Limb (tissue), 2 donors: ENCODE measurements at regions not wholly inside any gene's neighbourhood (a gene's known extent, or its start where the extent isn't known, plus 50 kb on each side); places are given as distances from the start of the nearest gene placed in this dataset.
A peak's percentile ranks its signal among the peaks of the same experiment; 100 is the strongest.
"Not testable (repeated sequence)": the region's sequence is repeated elsewhere in the genome, so short reads cannot be mapped to it uniquely, and the experiment has no call there.

Experiments
- DNase-seq, 2 donors: peaks; one replicate each; pipeline ENCODE4 v3.0.0-alpha.2; 2016; ENCODE audit errors: extremely low spot score in 2 of 2

DNA sequence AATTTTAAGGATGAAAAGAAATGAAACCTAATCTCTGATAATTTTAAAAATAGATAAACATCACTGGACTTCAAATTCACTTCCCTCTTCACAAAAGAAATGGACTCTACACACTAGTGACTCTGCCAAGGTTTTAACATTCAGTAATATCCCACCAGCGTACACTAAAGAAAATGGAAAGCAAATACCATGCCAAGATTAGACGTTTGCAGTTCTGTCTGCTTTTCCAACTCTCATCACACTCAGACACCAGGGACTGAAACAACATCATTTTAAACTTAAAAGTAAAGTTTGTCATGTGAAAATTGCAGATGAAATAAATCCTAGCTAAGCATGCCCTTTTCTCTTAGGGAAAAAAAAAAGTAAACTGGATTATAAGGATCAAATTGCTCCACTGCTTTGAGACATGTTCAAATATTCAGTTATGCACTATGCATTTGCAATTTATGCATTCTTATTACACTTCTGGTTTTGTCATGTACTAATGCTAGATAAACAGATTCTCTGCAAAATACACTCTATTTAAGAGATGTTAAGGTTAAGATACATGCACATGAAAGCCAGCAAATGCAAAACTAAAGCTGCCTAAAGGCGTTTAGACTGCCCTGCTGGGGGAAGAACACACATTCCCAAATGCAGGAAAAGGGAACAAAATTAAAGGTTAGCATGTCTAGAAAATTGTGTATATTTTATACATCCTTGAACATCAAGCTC, 534.4 kb upstream of the EPHA5 start:
- DNase-seq, result peak in 1 of 2 donors; percentile 44

DNA sequence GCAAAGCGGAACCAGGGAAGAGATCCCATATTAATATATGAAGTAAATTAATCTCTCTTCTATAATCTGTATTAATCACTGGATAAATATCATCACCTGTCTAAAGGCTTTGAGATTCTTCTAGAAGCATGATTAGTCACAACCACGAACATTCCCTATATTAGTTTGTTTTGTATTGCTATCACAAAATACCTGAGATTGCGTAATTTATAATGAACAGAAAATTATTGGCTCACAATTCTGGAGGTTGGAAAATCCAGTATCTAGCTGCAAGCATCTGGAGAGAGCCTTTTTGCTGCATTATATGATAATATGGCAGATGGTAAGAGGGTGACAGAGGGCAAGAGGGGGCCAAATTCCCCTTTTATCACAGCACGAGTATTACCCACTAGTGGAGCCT, 532.6 kb upstream of the EPHA5 start:
- DNase-seq, result no peak

DNA sequence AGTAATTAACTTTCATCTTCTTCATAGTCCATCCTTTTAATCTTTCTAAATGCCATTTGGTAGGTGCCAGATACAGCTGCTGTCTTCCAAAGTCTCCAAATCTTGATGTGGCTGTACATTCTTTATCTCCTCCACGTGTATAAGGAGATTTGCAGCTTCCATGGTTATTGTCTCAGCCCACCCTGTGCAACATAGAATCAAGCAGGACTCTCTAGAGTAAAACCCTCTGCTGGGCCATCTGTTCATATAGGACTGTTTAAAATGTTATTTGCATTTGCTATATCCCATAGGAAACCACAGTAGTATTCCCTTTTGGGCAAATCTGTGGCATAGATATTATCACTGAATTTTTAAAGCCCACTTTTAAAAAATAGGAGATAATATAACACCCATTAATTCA, 527.2 kb upstream of the EPHA5 start:
- DNase-seq, result no peak

DNA sequence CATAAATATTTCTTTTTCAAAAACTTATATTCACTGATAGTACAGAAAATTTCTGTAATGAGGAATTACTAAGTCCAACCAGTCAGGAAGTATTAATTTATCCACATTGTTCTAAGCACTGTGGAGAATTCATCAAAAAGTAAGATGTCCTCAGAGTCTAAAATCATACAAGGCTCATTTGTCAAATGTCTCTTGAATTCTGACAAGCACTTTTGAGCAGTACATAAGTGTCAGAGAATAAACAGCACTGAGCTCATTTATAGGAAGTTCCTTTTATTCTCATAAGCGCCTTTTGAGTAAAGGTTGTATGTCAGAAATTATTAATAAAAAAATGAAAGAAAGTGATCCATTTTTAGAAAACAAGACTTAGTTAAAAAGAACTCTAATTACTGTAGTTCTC, 523.2 kb upstream of the EPHA5 start:
- no peak for DNase-seq

DNA sequence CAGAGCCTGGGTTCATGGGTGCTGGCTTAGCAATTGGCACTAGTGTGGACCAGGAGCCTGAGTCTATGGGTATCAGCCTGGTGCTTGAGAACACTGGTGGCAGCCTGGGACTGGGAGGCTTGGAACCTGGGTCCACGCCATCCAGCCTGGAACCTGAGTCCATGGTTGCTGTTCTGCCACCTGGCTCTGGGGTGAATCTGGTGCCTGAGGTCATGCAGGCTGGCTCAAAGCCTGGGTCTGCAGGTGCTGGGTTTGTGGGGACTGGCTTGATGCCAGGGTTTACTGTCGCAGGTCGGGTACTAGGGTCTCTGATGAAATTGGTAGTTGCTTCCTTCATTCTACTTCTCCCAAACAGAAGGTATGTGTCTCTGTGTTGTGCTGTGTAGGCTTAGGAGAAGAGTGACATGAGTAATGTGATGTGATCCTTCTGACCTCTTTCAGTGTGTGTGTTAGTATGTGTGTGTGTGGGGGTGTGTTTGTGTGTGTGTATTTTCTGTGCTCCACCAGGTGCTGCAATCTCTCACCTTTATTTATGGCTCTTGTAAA, 517.0 kb upstream of the EPHA5 start:
- DNase-seq, result no peak

DNA sequence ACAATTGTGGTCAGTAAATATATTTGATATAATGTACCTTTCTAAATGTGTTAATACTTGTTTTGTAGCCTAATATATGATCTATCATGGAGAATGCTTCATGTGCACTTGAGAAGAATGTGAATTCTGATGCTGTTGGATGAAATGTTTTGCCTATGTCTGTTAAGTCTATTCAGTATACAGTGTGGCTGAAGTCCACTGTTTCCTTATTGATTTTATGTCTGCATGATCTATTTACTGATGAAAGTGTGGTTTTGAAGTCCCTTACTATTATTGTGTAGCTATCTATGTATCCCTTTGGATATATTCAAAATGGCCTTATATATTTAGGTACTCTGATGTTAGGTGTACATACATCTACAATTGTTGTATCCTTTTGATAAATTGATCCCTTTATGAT, 515.8 kb upstream of the EPHA5 start:
- no peak for DNase-seq

DNA sequence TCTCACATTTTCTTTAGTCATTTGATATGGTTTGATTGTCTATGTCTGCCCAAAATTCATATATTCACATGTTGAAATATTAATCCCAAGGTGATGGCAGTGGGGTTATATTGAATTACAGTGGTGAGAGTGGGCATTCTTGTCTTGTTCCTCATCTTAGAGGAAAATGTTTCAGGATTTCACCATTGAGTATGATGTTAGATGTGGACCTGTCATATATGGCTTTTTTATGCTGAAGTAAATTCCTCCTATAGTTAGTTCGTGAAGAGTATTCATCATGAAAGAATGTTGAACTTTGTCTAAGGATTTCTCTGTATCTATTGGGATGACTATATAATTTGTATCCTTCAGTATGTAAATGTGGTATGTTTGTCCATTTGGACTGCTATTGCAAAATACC, 512.3 kb upstream of the EPHA5 start:
- no peak for DNase-seq

DNA sequence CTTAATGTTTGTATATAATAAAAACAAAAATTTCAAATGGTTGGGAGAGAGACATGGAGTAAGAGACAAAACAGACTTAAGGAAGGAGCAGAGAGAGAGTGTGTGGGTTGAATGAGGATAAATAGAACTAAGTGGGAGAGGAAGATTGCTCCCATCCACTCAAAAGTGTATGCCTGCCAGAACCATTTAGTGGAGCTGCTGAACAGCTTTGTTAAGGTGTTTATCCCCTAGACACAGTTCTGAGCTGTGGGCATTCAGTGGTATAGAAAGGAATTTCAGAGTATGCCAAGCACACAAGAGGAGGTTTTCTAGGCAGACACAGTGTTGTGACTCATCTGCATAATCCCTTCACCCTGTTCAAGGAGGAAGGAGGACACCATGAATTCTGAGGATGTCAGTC, 508.6 kb upstream of the EPHA5 start:
- DNase-seq, result no peak

DNA sequence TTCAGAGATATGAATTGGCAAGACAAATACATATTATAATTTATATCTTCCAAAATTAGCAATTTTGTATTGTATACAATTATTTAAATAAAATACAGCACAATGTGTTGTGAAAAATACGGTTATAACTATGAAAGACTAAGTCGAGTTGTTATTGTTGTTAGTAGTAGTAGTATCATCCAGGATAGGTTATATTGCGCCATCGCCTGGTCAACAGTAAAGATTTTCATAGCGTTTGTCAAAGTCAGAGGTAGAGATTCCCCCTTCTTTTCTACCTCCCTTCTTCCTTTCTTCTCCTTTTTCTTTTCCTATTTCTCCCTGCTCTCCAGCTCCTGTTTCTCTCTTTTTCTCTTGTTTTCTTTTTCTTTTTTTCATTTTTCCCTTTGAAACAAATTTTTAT, 499.1 kb upstream of the EPHA5 start:
- no peak for DNase-seq

DNA sequence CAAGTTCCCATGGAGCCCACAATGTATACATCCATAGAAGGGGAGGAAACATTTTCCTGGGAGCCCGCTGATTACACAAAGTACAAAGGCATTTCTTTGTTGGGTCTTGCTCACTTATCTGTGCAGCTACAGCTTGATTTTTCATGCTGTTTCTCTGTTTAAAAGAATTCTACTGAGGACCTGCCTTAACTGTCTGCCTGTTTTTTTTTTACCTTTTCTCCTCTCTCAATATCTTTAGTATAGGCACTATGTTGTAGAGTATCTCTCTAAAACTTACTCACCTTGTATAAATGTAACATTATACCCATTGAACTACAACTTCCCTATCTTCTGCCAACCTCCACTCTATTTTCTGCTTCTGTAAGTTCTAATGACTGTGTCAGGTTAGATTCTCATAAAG, 494.6 kb upstream of the EPHA5 start:
- DNase-seq, result no peak

DNA sequence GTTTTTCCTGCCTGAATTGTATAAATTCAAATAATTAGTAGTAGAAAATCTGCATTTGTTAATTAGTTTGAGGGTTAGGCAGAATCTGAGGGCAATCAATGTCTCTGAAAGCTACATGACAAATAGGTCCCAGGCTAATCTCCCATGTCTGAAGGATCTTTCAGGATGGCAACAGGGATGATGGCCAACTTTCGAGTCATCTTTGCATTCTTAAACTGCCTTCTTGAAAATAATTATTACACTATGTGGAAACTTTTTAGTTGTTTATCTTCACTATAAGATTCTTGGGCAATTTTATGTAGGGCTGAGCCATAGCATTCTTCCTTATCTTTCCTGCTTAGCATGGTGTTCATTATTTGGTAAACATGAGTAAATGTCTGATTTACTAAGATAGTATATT, 490.3 kb upstream of the EPHA5 start:
- no peak for DNase-seq

DNA sequence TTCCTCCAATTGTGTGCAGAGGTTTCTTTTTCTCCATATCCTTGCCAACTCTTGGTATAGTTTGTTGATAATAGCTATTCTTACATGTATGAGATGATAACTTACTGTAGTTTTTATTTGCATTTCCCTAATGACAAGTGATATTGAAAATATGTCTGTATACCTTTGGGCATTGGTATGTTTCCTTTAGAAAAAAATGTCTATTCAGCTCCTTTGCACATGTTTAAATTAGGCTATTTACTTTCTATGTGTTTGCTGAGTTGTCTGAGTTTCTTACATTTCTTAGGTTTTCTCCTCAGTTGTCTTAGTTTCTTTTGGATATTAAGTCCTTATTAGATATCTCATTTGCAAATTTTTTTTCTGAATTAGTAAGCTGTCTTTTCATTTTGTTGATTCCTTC, 487.3 kb upstream of the EPHA5 start:
- DNase-seq, result no peak

DNA sequence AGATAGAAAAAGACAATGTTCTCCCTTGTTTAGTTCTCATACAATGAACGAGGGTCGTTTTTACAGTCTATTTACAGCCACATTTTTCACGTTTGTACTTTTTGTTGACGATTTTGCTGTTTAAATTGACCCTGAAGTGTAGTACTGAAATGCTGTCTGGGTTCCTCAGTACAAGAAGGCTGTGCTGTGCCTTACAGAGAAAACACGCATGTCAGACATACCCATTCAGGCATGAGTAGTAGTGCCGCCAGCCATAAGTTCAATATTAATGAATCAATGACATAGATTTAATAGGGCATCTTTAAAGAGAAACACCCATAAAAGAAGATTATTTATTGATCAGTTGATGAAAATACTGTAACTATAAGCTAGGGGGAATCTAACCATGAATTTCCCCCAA, 459.8 kb upstream of the EPHA5 start:
- DNase-seq, result no peak

DNA sequence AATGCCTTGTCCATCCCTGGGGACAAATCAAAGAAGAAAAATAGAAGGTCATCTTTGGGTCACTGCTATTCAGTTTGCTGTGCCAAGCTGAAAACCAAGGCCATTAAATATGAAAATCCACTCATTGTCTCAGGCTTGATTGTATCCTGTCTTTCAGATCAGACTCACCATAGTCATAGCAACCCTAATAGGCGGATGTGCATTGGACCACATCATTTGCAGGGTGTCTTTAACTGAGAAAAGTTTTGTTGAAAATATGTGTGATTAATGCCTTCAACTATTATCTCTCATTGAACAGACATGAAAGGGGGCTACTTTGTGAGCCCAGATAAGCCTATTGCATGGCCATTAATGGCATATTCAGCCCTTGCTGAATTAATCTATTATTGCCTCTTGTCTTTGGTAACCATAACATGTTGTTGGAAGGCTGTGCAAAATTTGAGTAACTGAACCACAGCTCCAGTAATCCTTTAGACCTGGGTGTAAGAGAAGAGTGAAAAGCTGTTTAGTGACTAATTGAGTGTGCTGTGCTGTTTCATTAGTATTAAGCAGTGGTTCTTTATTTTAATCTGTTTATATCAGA, 453.6 kb upstream of the EPHA5 start:
- no peak for DNase-seq

DNA sequence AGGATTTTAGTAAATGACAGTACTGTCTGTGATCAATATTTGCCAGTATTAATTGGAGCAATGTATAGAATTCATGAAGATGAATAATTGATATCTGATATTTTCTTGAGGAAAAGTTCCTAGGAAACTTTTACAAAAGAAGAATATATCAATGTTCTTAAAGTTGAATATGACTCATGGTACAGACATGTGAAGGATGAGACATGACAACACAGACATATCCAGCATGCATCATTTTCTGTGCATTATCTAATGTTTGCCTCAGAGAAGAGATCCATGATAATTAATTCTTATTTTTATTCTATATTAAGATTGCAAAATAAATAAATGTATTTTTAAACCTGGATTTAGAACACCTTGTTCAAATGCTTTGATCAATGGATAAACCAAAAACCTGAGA, 452.9 kb upstream of the EPHA5 start:
- no peak for DNase-seq

DNA sequence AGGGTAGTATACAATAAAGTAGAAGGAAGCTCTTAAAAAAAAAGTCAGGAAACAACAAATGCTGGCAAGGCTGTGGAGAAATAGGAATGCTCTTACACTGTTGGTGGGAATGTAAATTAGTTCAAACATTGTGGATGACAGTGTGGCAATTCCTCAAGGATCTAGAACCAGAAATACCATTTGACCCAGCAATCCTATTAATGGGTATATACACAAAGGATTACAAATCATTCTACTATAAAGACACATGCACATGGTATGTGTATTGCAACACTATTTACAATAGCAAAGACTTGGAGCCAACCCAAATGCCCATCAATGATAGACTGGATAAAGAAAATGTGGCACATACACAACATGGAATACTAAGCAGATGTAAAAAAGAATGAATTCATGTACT, 444.9 kb upstream of the EPHA5 start:
- not testable (repeated sequence) for DNase-seq

DNA sequence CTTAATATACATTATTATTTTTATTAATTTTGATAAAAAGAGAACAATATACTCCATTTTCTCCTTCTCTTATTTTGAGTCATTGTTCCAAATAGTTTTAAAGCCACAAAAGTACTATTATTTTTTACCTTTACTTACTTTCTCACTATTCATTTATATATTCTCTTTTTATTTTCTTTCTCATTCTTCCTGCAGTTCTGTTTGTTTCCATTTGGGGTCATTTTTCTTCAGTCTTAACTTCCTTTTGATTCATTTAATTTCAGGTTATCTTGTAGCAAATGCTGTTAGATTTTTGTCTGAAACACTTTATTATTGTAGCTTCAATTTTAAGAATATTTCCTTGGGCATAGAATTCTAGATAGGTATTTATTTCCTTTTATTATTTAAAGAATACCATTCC, 438.6 kb upstream of the EPHA5 start:
- no peak for DNase-seq

DNA sequence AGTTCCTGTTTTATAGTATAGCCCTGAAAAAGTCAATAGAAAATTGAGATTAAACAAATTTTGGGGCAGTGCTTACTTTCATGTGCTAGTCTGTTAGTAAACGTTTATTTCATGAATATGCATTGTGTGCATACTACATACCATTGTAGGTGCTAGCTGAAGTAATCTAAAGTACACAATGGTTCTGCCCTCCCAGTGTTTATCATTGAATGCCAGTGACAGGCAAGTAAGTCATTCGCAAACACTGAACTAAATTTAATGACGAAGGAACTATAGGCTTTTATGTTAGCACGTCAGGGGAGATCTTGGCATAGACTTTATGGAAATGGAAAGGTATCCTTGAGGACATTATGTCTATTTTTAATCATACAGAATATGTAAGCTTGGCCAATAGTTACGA, 426.9 kb upstream of the EPHA5 start:
- DNase-seq, result no peak

DNA sequence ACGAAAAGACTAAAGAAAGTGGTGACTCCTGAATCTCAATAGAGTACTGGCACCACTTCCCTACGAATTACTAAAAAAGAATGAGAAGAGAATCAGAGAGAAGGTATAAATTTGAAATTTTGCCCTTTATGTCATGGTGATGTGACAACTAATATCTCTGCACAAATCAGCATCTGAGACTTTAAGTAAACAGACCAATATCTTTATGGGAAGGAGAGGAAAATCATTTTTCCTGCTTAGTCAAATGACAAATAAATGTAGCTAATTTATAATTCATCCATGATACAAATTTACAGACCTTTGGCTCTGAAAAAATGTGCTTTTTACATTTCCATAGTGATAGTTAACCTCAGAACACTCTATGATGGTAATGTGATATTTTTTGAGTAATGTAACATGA, 424.8 kb upstream of the EPHA5 start:
- no peak for DNase-seq

DNA sequence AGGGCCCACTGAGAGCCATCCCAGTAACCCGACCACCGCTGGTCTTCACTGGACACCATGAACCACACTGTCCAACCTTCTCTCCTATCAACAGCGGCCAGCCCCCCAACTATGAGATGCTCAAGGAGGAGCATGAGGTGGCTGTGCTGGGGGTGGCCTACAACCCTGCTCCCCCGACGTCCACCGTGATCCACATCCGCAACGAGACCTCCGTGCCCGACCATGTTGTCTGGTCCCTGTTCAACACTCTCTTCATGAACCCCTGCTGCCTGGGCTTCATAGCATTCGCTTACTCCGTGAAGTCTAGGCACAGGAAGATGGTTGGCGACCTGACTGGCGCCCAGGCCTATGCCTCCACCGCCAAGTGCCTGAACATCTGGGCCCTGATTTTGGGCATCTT, 423.8 kb upstream of the EPHA5 start:
- DNase-seq, result no peak

DNA sequence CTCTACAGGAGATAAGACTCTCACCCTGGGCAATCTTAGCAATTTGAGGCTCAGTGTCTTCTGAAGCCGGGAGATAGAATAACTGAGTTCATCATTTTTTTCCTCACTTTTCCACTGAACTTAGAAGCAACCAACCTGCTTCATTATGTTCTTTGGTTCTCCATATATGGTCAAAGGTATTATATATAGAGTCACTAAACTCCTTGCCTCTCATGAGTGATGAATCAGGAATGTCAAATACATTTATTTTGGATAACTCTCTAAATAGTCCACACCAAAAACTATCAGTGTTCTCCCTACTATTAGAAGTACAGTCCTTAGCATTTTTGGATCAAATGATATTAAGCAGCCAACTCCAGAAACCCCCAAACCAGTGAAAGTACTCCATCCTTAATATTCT, 421.5 kb upstream of the EPHA5 start:
- DNase-seq, result no peak

DNA sequence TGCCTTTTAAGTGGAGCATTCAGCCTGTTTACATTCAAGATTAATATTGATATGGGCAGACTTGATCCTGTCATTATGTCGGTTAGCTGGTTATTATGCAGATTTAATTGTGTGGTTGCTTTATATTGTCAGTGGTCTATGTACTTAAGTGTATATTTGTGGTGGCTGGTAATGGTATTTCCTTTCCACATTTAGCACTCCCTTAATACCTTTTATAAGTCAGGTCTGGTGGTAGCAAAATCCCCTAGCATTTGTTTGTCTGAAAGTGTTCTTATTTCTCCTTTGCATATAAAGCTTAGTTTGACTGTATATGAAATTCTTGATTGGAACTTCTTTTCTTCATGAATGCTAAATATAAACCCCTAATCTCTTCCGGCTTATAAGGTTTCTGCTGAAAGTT, 403.7 kb upstream of the EPHA5 start:
- no peak for DNase-seq

DNA sequence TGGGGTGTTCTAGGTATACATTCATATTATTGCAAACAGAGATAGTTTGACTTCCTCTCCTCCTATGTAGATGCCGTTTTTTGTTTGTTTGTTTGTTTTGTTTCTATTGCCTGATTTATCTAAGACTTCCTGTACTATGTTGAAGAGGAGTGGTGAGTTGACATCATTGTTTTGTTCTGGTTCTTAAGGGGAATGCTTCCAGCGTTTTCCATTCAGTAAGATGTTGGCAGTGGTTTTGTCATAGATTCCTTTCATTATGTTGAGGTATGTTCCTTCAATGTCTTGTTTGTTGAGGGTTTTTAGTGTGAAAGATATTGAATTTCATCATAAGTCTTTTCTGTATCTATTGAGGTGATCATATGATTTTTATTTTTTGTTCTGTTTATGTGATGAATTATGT, 401.6 kb upstream of the EPHA5 start:
- DNase-seq, result no peak

DNA sequence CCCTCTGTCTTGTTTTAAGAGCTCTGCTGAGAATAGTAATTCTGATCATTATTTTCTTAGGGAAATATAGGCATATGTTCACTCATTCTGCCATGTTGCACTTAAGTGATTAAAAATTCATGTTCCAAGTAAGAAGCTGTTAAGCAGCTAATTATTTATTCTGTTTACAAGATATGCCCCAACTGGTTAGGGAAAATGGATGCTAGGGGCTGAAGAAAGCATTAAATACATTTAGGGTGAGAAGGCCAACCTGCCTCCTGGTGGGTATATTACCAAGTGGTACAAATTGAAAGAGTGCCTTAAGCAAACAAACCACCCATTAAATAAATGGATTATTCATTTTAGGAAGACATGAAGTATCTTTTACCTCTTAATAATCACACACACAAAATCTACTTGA, 392.6 kb upstream of the EPHA5 start:
- no peak for DNase-seq
